ENCODE measurements at regions not wholly inside any gene's neighbourhood (a gene's known extent, or its start where the extent isn't known, plus 50 kb on each side); places are given as distances from the start of the nearest gene placed in this dataset.

- intact Hi-C loops (cut with DNase I; ENCODE audit: low total_unique reads): no loop called here
- H3K36me3 ChIP-seq: no peaks in the 10 kb centered on the region
- DNase-seq: no peak
- H3K4me1 ChIP-seq: no peaks in the 10 kb centered on the region
- H3K9me3 ChIP-seq: no peaks in the 10 kb centered on the region
- no peaks in the 10 kb centered on the region for H3K27me3 ChIP-seq
- no peak overlapping the region for H3K4me3 ChIP-seq
- no peak for TF ChIP-seq CTCF (IDR thresholded peaks at IDR 0.05)
- no peak overlapping the region for H3K27ac ChIP-seq
These were observed 358.4 kb upstream of the ADGRL4 start for GRCh38 chr1:79364896-79365295.

- TF ChIP-seq CTCF (IDR thresholded peaks at IDR 0.05): no peak
- Histone ChIP-seq H3K4me1 (no peaks in the 10 kb centered on the region), H3K27me3 (no peaks in the 10 kb centered on the region), H3K4me3 (no peak overlapping the region), H3K9me3 (no peaks in the 10 kb centered on the region), H3K36me3 (no peaks in the 10 kb centered on the region), H3K27ac (no peak overlapping the region)
- intact Hi-C loops (cut with DNase I; ENCODE audit: low total_unique reads): no loop called here
- no peak for DNase-seq
These were observed 356.9 kb upstream of the ADGRL4 start for GRCh38 chr1:79363430-79363829.

GRCh38 chr1:79362470-79362869 lies 355.9 kb upstream of the ADGRL4 start:
- no peaks in the 10 kb centered on the region for H3K27me3 ChIP-seq
- TF ChIP-seq CTCF (IDR thresholded peaks at IDR 0.05): no peak
- H3K4me1 ChIP-seq: no peaks in the 10 kb centered on the region
- no peaks in the 10 kb centered on the region for H3K36me3 ChIP-seq
- intact Hi-C loops (cut with DNase I; ENCODE audit: low total_unique reads): no loop called here
- DNase-seq: no peak
- H3K9me3 ChIP-seq: no peaks in the 10 kb centered on the region
- no peak overlapping the region for H3K4me3 ChIP-seq
- no peak overlapping the region for H3K27ac ChIP-seq

GRCh38 chr1:79355090-79355489 lies 348.6 kb upstream of the ADGRL4 start:
- intact Hi-C loops (cut with DNase I; ENCODE audit: low total_unique reads): no loop called here
- H3K36me3 ChIP-seq: no peaks in the 10 kb centered on the region
- H3K4me1 ChIP-seq: no peaks in the 10 kb centered on the region
- H3K9me3 ChIP-seq: no peaks in the 10 kb centered on the region
- H3K27ac ChIP-seq: no peak overlapping the region
- H3K4me3 ChIP-seq: no peak overlapping the region
- TF ChIP-seq CTCF (IDR thresholded peaks at IDR 0.05): no peak
- DNase-seq: no peak
- no peaks in the 10 kb centered on the region for H3K27me3 ChIP-seq

GRCh38 chr1:79353224-79353623 lies 346.7 kb upstream of the ADGRL4 start:
- H3K4me1 ChIP-seq: no peaks in the 10 kb centered on the region
- no peaks in the 10 kb centered on the region for H3K27me3 ChIP-seq
- no peak overlapping the region for H3K27ac ChIP-seq
- H3K36me3 ChIP-seq: no peaks in the 10 kb centered on the region
- H3K4me3 ChIP-seq: no peak overlapping the region
- peak in 1 of 2 donors; percentile 22 for DNase-seq
- H3K9me3 ChIP-seq: no peaks in the 10 kb centered on the region
- peak; percentile 34 to 48 for TF ChIP-seq CTCF (IDR thresholded peaks at IDR 0.05)
- intact Hi-C loops (cut with DNase I; ENCODE audit: low total_unique reads): no loop called here

- Histone ChIP-seq H3K4me1 (peaks cover 0 to 10% (median 0%) of the 10 kb centered on the region in 4 donors), H3K27ac (no peak overlapping the region), H3K27me3 (no peaks in the 10 kb centered on the region), H3K36me3 (no peaks in the 10 kb centered on the region), H3K9me3 (no peaks in the 10 kb centered on the region), H3K4me3 (no peak overlapping the region)
- intact Hi-C loops (cut with DNase I; ENCODE audit: low total_unique reads): no loop called here
- TF ChIP-seq CTCF (IDR thresholded peaks at IDR 0.05): no peak
- DNase-seq: no peak
These were observed 320.3 kb upstream of the ADGRL4 start for GRCh38 chr1:79326875-79327274.

Measured in tibial artery (tissue), 4 donors.